GM06990 (cell line): ENCODE measurements at regions not wholly inside any gene's neighbourhood (a gene's known extent, or its start where the extent isn't known, plus 50 kb on each side); places are given as distances from the start of the nearest gene placed in this dataset.

ENCODE experiments used
- DNase-seq: peaks from one replicate; pipeline ENCODE4 v3.0.0-alpha.2; 2011; ENCODE audit not compliant: insufficient read length; ENCODE audit errors: extremely low read depth
- H3K27me3 ChIP-seq: replicated peaks from 2 replicates; pipeline ENCODE4 v1.6.0; 2011; ENCODE audit warnings: low read length; ENCODE audit not compliant: control insufficient read depth, insufficient read depth
- H3K36me3 ChIP-seq: 2 replicates; pipeline ENCODE4 v1.5.1; 2011; ENCODE audit warnings: low read length; ENCODE audit not compliant: control insufficient read depth, insufficient read depth
- H3K4me3 ChIP-seq: replicated peaks from 2 replicates; pipeline ENCODE4 v1.5.1; 2011; ENCODE audit warnings: low read depth, mild to moderate bottlenecking, control low read depth, low read length
- CTCF ChIP-seq: IDR thresholded peaks from 2 replicates; pipeline ENCODE4 v1.5.1; 2011; ENCODE audit warnings: low read length, control low read depth, mild to moderate bottlenecking, inconsistent platforms; ENCODE audit not compliant: insufficient read depth, poor library complexity, severe bottlenecking

GRCh38 chr2:105179469-105180372, 61.8 kb upstream of the GPR45 start:
- peak; percentile 60 for TF ChIP-seq CTCF
- DNase-seq = no peak
- Histone ChIP-seq H3K4me3 (no peak overlapping the region), H3K36me3 (no peaks in the 10 kb centered on the region), H3K27me3 (no peaks in the 10 kb centered on the region; the same call in 1 of the 2 replicates)

GRCh38 chr2:105180491-105180972, 61.0 kb upstream of the GPR45 start:
- no peak for TF ChIP-seq CTCF
- Histone ChIP-seq H3K36me3 (no peaks in the 10 kb centered on the region), H3K4me3 (no peak overlapping the region), H3K27me3 (no peaks in the 10 kb centered on the region; the same call in 1 of the 2 replicates)
- DNase-seq = no peak

- Histone ChIP-seq H3K4me3 (no peak overlapping the region), H3K27me3 (no peaks in the 10 kb centered on the region; the same call in 1 of the 2 replicates), H3K36me3 (no peaks in the 10 kb centered on the region)
- DNase-seq = no peak
- TF ChIP-seq CTCF = no peak
Measured at GRCh38 chr2:105181282-105181681, 60.3 kb upstream of the GPR45 start.

- DNase-seq = no peak
Measured at GRCh38 chr2:105183555-105184323, 57.8 kb upstream of the GPR45 start.

GRCh38 chr2:105184420-105184819, 57.1 kb upstream of the GPR45 start:
- H3K36me3 ChIP-seq = no peaks in the 10 kb centered on the region
- H3K27me3 ChIP-seq = no peaks in the 10 kb centered on the region; the same call in 1 of the 2 replicates
- no peak for TF ChIP-seq CTCF
- no peak overlapping the region for H3K4me3 ChIP-seq
- DNase-seq = no peak

More at GRCh38 chr2:105183555-105184323, 57.8 kb upstream of the GPR45 start:
- no peak for TF ChIP-seq CTCF
- H3K27me3 ChIP-seq = no peaks in the 10 kb centered on the region; the same call in 1 of the 2 replicates
- H3K36me3 ChIP-seq = no peaks in the 10 kb centered on the region
- no peak overlapping the region for H3K4me3 ChIP-seq
